ENCODE measurements at regions not wholly inside any gene's neighbourhood (a gene's known extent, or its start where the extent isn't known, plus 50 kb on each side); places are given as distances from the start of the nearest gene placed in this dataset.

DNA sequence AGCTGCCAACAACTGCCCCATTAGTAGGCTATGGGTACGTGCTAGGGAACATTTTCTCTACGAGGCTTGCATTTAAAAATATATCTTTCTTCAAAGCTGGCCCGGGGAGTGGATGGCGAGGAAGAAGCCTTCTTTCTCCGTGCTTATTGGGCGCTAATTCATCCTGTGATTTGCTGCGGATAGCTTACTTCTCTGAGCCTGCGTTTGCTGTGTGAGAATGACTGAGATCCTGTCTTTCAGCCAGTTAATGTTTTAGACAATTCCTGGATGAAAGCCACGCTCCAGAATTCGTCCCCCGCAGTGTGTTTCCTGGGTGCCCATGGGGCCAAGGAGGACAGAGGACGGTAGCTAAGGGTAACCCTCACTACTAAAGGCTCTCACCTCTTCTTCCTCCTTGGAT, 57.8 kb upstream of the TARBP1 start:
- DNase-seq (ENCODE audit: low read depth in 2 of 2) = no peak

DNA sequence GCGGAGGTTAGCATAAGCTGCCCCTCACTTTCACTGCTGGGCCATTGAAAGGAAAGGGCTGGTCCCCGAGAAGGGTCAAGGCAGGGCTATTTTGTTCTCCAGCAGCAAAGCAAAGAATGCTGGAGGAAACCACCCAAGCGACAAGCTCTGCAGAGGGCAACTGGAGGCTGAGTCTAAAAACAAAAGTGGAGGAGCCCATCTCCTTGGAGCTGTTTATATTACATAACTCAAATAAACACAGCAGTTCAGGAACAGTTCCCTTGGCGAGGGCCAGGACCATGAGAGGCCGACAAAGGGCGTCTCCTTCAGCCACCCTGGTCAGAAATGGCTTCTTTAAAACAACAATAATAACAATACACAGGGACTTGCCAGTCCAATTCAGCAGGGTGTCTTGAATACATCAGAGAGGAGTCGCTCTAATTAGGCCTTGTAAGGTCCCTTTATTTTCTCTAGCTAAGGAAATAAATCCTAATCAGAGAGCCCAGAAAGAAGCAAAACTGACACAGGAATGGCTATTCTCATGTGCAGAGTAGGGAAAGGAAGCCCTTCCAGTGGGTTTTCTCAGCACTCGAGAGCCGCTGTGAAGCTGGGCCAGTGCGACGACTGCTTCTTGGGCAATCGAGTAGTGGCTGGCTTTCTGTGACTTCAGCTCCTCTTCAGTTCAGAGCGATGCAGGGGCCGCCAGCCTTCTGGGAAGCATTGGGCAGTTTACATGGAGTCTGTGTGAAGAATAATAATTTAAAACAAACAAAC, 57.0 kb upstream of the TARBP1 start:
- peak in 1 of 2 donors; percentile 94 for DNase-seq (ENCODE audit: low read depth in 2 of 2)

DNA sequence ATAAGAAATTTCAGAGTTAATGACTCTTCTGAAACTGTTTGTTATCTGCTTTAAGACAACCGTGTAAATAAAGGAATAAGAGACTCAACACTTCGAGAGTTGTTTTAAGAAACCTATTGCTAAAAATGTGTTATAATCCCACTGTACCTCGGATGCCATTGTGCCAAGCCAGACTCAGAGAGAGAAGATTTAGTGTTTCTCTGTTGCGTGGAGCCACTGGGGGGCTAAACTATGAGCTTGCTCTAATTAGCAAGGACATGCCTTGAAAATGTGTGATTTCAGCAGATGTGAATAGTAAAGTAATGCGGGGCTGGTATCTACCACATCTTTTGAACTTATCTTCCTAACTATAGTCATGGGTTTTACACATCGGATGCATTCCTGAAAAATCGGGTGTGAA, 56.2 kb upstream of the TARBP1 start:
- DNase-seq (ENCODE audit: low read depth in 2 of 2) = no peak

DNA sequence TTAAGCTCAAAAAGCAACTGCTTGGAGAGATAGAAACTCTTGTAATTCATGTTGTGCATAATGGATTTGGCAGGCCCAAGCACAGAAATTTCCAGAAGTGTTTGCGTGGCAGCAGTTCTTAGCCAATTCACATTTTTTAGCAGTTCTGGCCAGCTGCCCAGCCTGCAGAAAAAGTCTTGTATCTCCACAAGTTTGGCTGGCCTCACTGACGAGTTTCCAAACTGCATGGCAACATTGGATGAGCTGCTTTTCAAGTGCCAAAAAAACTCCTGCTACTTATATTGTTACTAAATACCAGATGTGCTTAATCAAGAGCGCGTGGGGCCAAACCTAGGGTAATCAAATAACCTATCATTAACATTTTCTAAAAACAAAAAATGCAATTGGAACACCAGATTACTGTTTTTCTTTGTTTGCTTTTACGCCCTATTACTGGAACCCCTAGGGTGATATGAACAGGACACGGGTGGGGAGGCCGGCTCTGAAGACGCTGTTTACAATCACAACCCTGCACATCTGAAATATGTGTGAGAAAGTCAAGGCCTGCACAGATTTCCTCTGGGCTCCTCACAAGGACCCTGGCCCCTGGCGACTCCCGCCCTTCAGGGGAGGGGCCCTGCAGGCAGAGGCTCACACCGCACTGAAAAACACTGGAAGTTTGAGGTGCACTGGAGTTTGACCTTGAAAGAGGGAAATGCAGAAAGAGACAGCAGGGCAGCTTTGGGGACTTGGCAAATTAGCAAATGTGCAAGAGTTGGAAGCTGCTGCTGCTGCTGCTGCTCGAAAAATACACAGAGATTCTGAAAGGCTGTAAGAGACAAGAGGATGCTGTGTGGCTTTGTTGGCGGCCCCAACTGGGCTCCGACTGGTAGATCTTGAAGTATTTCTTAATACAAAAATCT, 55.2 kb upstream of the TARBP1 start:
- DNase-seq (ENCODE audit: low read depth in 2 of 2) = peak; percentile 88 to 94

DNA sequence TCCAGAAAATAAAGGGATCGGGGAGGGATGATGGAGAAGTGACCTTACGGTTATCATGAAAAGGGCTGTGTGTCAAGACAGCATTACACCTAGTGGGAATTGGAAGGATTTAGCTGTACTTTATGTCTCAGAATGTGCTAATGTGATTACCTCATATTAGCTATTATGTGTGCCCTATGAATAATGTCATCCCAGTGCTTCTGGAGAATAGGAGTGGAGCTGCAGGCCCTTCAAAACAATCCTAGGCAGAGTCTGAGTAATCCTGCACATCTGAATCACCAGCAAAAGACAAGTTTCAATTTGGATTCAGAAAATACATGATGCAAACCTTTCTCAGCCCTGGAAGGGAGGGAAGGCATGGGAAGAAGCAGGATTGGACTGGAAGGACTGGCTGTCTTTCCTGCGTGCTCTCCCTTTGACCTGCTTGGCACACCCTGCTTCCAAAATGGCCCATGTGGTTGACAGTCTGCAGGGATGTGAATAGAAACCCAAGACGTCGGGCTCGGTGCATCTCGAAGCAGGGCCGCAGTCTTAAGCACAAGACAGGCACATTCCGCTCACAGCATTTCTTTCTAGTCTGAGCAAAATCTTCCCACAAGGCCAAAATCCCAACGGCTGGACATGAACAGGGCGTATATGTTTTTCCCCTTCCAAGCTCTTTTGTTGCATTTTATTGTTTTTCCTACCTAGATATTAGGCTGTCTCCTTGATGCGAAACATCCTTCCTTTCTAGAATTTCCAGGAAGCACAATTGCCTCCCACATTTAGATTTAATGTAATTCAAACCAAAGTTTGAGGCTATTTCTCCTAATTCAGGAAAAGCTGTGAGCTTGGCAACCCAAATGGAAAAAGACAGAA, 54.3 kb upstream of the TARBP1 start:
- DNase-seq (ENCODE audit: low read depth in 2 of 2) = peak in 1 of 2 donors; percentile 91

DNA sequence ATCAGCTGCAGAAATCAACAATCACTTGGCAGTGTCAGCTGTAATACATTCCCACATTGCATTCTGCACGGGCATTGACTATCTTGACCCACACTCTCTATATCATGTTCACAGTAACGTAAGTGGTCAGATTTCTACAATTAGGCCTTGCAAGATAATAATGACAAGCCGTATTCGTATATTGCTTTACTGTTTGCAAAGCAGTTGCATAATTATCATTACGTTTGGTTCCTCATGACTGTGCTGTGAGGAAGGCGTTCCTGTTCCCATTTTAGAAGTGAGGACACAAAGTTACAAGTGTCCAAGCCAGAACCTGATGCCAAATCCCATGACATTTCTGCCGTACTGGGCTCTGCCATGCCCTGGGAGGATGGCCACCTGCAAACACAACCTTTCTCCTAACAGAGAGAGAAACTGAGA, 53.5 kb upstream of the TARBP1 start:
- DNase-seq (ENCODE audit: low read depth in 2 of 2) = no peak

DNA sequence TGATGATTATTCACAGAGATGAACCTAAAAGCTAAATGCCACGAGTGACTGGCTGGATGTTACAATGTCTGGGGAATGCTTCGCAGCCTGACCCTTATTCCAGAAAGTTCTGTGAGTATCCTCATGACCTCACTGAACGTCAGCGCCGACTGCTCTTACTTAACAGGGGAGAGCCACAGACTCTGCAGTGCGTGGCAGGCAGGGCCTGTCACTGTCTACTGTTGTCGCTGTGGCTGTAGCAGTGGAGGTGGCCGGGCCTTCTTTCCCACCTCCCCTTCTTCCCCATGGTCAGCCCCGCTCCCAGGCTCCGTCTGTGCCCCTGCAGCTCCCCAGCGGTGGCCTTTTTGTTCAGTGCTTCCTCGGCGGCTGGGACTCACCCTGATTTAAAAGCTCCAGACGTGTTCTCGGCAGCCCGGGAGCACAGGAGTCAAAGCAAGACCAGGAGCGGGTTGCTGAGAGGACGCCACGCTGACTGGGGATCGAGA, 52.2 kb upstream of the TARBP1 start:
- peak in 1 of 2 donors; percentile 48 for DNase-seq (ENCODE audit: low read depth in 2 of 2)

DNA sequence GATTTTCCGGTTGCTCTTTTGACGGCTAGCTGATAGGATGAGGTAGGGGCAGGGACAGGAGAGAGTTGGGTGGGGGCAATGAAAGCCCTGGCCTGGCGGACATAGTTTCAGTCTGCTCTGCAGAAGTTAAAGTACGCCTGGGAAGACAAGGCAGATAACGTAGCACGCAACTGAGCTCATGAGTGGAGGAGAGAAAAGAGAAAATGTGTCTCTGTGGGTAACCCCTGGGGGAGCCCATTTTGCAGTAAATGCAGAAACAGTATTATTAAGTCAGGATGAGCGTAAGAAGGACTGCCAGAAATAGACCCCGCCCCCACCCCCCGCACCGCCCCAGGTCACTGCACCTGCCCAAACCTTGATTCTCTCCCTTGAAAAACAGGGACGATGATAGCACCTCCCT, 51.7 kb upstream of the TARBP1 start:
- DNase-seq (ENCODE audit: low read depth in 2 of 2) = no peak

DNA sequence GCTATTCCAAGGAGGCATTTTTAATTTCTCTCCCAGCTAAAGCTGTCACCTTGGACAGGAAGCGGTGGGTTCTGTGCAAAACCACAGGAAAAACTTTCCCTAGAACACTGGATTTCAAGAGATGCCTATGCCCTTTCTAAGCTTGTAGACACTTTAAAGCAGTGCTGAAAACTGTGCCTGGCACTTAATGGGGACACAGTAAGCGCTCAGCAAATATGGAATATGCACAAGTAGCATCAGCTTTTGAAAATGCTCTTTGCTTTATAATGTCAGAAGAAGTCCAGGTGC, 50.9 kb upstream of the TARBP1 start:
- DNase-seq (ENCODE audit: low read depth in 2 of 2) = no peak

DNA sequence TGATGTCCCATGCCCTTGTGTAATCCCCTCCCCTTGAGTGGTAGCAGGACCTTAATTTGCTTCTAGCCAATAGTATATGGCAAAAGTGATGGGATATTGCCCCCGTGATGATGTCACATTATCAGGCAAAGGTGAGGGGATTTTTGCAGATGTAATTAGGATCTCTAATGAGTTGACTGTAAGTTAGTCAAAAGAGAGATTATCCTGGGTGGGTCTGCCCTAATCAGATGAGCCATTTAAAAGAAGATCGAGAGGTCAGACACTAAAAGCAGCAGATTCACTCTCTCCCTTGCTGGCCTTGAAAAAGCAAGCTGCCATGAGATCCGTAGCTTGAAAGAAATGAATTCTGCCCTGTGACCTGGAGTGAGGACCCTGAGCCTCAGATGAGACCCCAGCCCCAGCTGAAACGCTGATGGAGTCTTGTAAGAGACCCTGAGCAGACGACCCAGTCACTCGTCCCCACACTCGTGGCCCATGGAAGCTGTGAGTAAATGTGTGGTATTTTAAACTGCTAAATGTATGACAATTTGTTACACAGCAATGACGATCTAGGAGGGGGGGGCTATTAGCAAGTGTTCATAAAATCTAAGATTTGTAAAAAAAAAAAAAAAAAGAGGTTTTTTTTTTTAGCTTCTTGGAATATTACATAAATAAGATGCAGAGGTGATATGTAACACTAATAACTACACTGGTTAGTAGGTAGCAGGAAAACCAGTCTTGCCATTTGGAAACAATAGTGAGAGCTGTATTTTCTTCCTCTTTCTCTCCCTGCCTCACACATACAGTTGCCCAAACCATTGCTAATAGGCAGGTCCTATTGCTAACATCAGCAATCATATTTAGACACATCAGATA, 50.3 kb upstream of the TARBP1 start:
- no peak for DNase-seq (ENCODE audit: low read depth in 2 of 2)
